Ishikawa (cell line): ENCODE measurements at regions not wholly inside any gene's neighbourhood (a gene's known extent, or its start where the extent isn't known, plus 50 kb on each side); places are given as distances from the start of the nearest gene placed in this dataset.

ENCODE experiments used
- CEBPB ChIP-seq: IDR thresholded peaks from 2 replicates; pipeline ENCODE4 v1.6.1; 2012
- CREB1 ChIP-seq: IDR thresholded peaks from 2 replicates; pipeline ENCODE4 v1.6.1; 2012; ENCODE audit warnings: low read depth
- EGR1 ChIP-seq: IDR thresholded peaks from 2 replicates; pipeline ENCODE4 v1.6.1; 2012
- EP300 ChIP-seq: IDR thresholded peaks from 2 replicates; pipeline ENCODE4 v1.6.1; 2012; ENCODE audit warnings: borderline replicate concordance
- FOXM1 ChIP-seq: IDR thresholded peaks from 2 replicates; pipeline ENCODE4 v1.6.1; 2012; ENCODE audit warnings: low read depth, borderline replicate concordance
- MAX ChIP-seq: IDR thresholded peaks from 2 replicates; pipeline ENCODE4 v1.6.1; 2012
- NFIC ChIP-seq: IDR thresholded peaks from 2 replicates; pipeline ENCODE4 v1.6.1; 2012
- RAD21 ChIP-seq: IDR thresholded peaks from 2 replicates; pipeline ENCODE4 v1.6.1; 2012; ENCODE audit warnings: low read depth
- TAF1 ChIP-seq: IDR thresholded peaks from 2 replicates; pipeline ENCODE4 v1.6.1; 2012; ENCODE audit warnings: low read depth, mild to moderate bottlenecking
- TCF12 ChIP-seq: IDR thresholded peaks from 2 replicates; pipeline ENCODE4 v1.6.1; 2012; ENCODE audit warnings: low read depth
- TEAD4 ChIP-seq: IDR thresholded peaks from 2 replicates; pipeline ENCODE4 v1.6.1; 2012
- USF1 ChIP-seq: IDR thresholded peaks from 2 replicates; pipeline ENCODE4 v1.6.1; 2012
- YY1 ChIP-seq: IDR thresholded peaks from 2 replicates; pipeline ENCODE4 v1.6.1; 2012; ENCODE audit warnings: low read depth
- ZBTB7A ChIP-seq: IDR thresholded peaks from 2 replicates; pipeline ENCODE4 v1.6.1; 2012; ENCODE audit warnings: low read depth
- TF ChIP-seq, protein P1 (sequence below): IDR thresholded peaks from 2 replicates; pipeline ENCODE4 v1.6.1; 2012; ENCODE audit warnings: low read depth, mild to moderate bottlenecking

- TF ChIP-seq TEAD4 (no peak), TAF1 (peak; percentile 60; the same call in 1 of the 2 replicates), TCF12 (no peak; the same call in 1 of the 2 replicates), RAD21 (0 out of 2 replicates have a peak, but pooled peaks have one; percentile 11), ZBTB7A (peak; percentile 100), USF1 (peak; percentile 47), FOXM1 (no peak), MAX (peak; percentile 63; the same call in 1 of the 2 replicates)
- TF ChIP-seq, protein P1, sequence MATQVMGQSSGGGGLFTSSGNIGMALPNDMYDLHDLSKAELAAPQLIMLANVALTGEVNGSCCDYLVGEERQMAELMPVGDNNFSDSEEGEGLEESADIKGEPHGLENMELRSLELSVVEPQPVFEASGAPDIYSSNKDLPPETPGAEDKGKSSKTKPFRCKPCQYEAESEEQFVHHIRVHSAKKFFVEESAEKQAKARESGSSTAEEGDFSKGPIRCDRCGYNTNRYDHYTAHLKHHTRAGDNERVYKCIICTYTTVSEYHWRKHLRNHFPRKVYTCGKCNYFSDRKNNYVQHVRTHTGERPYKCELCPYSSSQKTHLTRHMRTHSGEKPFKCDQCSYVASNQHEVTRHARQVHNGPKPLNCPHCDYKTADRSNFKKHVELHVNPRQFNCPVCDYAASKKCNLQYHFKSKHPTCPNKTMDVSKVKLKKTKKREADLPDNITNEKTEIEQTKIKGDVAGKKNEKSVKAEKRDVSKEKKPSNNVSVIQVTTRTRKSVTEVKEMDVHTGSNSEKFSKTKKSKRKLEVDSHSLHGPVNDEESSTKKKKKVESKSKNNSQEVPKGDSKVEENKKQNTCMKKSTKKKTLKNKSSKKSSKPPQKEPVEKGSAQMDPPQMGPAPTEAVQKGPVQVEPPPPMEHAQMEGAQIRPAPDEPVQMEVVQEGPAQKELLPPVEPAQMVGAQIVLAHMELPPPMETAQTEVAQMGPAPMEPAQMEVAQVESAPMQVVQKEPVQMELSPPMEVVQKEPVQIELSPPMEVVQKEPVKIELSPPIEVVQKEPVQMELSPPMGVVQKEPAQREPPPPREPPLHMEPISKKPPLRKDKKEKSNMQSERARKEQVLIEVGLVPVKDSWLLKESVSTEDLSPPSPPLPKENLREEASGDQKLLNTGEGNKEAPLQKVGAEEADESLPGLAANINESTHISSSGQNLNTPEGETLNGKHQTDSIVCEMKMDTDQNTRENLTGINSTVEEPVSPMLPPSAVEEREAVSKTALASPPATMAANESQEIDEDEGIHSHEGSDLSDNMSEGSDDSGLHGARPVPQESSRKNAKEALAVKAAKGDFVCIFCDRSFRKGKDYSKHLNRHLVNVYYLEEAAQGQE = no peak
Observed at GRCh38 chr2:61694312-61695274, 156.4 kb upstream of the XPO1 start.

- TF ChIP-seq RAD21 = no peak
- no peak for TF ChIP-seq CREB1
- no peak for TF ChIP-seq FOXM1
Observed at GRCh38 chr2:61693744-61694143, 155.6 kb upstream of the XPO1 start.

- TF ChIP-seq CREB1 (no peak), ZBTB7A (no peak), TAF1 (no peak), RAD21 (no peak), TCF12 (no peak), EGR1 (no peak), CEBPB (no peak), USF1 (no peak), NFIC (no peak), MAX (no peak), FOXM1 (no peak), YY1 (no peak), EP300 (no peak), TEAD4 (no peak)
- TF ChIP-seq, protein P1 = no peak
Observed at GRCh38 chr2:61690078-61690596, 152.0 kb upstream of the XPO1 start.

DNA sequence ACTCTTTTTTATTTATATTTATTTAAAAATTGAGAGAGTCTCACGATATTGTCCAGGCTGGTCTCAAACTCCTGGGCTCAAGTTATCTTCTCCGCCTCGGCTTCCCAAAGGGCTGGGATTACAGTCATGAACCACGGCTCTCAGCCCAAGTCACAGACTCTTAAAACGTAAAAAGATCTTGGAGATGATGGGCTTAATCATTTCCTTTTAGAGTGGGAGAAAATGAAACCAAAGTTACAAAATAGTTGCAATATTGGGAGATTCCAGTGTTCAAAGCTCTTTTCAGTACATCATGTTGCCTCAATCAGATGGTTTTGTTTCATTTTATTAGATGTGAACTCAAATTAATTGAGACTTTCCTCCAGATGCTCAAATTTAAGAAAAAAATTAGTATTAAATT, 151.4 kb upstream of the XPO1 start:
- TF ChIP-seq ZBTB7A = no peak
- TF ChIP-seq TCF12 = no peak
- TF ChIP-seq, protein P1 = no peak
- no peak for TF ChIP-seq CEBPB
- no peak for TF ChIP-seq TAF1
- TF ChIP-seq MAX = no peak
- TF ChIP-seq USF1 = no peak
- no peak for TF ChIP-seq EGR1
- no peak for TF ChIP-seq RAD21
- no peak for TF ChIP-seq TEAD4
- no peak for TF ChIP-seq NFIC
- TF ChIP-seq EP300 = no peak
- TF ChIP-seq FOXM1 = no peak
- no peak for TF ChIP-seq YY1
- TF ChIP-seq CREB1 = no peak
